Cerebellar cortex (tissue), 1 donor: ENCODE measurements at regions not wholly inside any gene's neighbourhood (a gene's known extent, or its start where the extent isn't known, plus 50 kb on each side); places are given as distances from the start of the nearest gene placed in this dataset.

Experiments
- DNase-seq: peaks from one replicate; pipeline ENCODE4 v3.0.0-alpha.2; 2015; ENCODE audit warnings: low spot score

- DNase-seq: no peak
These were observed 168.6 kb upstream of the RGMB start for GRCh38 chr5:98604721-98605425.

GRCh38 chr5:98605426-98605825 lies 168.0 kb upstream of the RGMB start:
- DNase-seq: no peak

- DNase-seq: no peak
These were observed 166.5 kb upstream of the RGMB start for GRCh38 chr5:98606961-98607360.

GRCh38 chr5:98608052-98608451 lies 165.4 kb upstream of the RGMB start:
- no peak for DNase-seq

GRCh38 chr5:98614341-98614740 lies 159.1 kb upstream of the RGMB start:
- no peak for DNase-seq

GRCh38 chr5:98621821-98622220 lies 151.6 kb upstream of the RGMB start:
- no peak for DNase-seq

GRCh38 chr5:98624145-98624880 lies 149.2 kb upstream of the RGMB start:
- DNase-seq: no peak

- no peak for DNase-seq
These were observed 146.3 kb upstream of the RGMB start for GRCh38 chr5:98627121-98627520.

GRCh38 chr5:98630621-98631020 lies 142.8 kb upstream of the RGMB start:
- DNase-seq: no peak

- no peak for DNase-seq
These were observed 142.0 kb upstream of the RGMB start for GRCh38 chr5:98631311-98632054.

GRCh38 chr5:98635656-98636055 lies 137.8 kb upstream of the RGMB start:
- no peak for DNase-seq

- DNase-seq: no peak
These were observed 136.3 kb upstream of the RGMB start for GRCh38 chr5:98637116-98637515.

GRCh38 chr5:98637557-98637956 lies 135.9 kb upstream of the RGMB start:
- DNase-seq: no peak

- no peak for DNase-seq
These were observed 135.4 kb upstream of the RGMB start for GRCh38 chr5:98638111-98638510.

GRCh38 chr5:98638701-98639100 lies 134.8 kb upstream of the RGMB start:
- no peak for DNase-seq

- DNase-seq: peak; percentile 3
These were observed 134.2 kb upstream of the RGMB start for GRCh38 chr5:98639274-98639673.

GRCh38 chr5:98641671-98642070 lies 131.8 kb upstream of the RGMB start:
- DNase-seq: no peak

GRCh38 chr5:98643569-98643968 lies 129.9 kb upstream of the RGMB start:
- no peak for DNase-seq

GRCh38 chr5:98651715-98652114 lies 121.7 kb upstream of the RGMB start:
- DNase-seq: no peak

- DNase-seq: no peak
These were observed 117.2 kb upstream of the RGMB start for GRCh38 chr5:98656125-98656795.

- DNase-seq: no peak
These were observed 116.7 kb upstream of the RGMB start for GRCh38 chr5:98656796-98657195.

GRCh38 chr5:98657559-98657958 lies 115.9 kb upstream of the RGMB start:
- DNase-seq: no peak
